Panc1 (cell line): ENCODE measurements at regions not wholly inside any gene's neighbourhood (a gene's known extent, or its start where the extent isn't known, plus 50 kb on each side); places are given as distances from the start of the nearest gene placed in this dataset.

ENCODE experiments used
- ATAC-seq: fragments of 200-7000 bp; cut with Tn5 transposase; 2 replicates; pipeline ENCODE4 v1.9.1; 2020; ENCODE audit warnings: mild to moderate bottlenecking, moderate library complexity
- BruUV-seq: library from RNA; stranded (reverse); fragments of 400-500 nt; replicated peaks from 2 replicates; lab custom pipeline; 2021; lab: Mats Ljungman, UMichigan
- CTCF ChIA-PET: fragments of 300-600 bp; sonication (Branson Sonifier 250); formaldehyde crosslinking; loops from one replicate; lab custom pipeline; 2022; ENCODE audit warnings: antibody characterized with exemption; lab: Charles Lee
- POLR2A ChIA-PET: fragments of 300-600 bp; sonication (Branson Sonifier 250); formaldehyde crosslinking; loops from one replicate; lab custom pipeline; 2022; ENCODE audit warnings: antibody characterized with exemption; lab: Charles Lee
- DNase-seq: peaks from one replicate; pipeline ENCODE4 v3.0.0-alpha.2; 2010; ENCODE audit warnings: low read depth, low spot score
- H3K27ac ChIP-seq: 2 replicates; pipeline ENCODE4 v1.5.1; 2011; ENCODE audit warnings: mild to moderate bottlenecking, low read length, inconsistent platforms
- H3K27me3 ChIP-seq: fragments of 200-500 bp; sonication (Bioruptor generic); 2 replicates; pipeline ENCODE4 v1.6.0; 2014; ENCODE audit warnings: low read length, inconsistent platforms; ENCODE audit not compliant: control insufficient read depth, insufficient read depth
- H3K36me3 ChIP-seq: fragments of 200-500 bp; sonication (Bioruptor generic); 2 replicates; pipeline ENCODE4 v1.5.1; 2014; ENCODE audit warnings: inconsistent platforms, mild to moderate bottlenecking, low read length, moderate library complexity; ENCODE audit not compliant: control insufficient read depth, insufficient read depth
- H3K4me1 ChIP-seq: 2 replicates; pipeline ENCODE4 v1.5.1; 2011; ENCODE audit warnings: inconsistent platforms, mild to moderate bottlenecking, low read length, moderate library complexity; ENCODE audit not compliant: control insufficient read depth, insufficient read depth
- H3K4me3 ChIP-seq, 2 experiments: 2 replicates each; pipeline ENCODE4 v1.5.1; 2011 to 2012; ENCODE audit warnings: low read depth in 2 of 2, low read length in 2 of 2, mild to moderate bottlenecking in 2 of 2, inconsistent platforms in 1 of 2, moderate library complexity in 1 of 2
- H3K9me3 ChIP-seq: fragments of 200-500 bp; sonication (Bioruptor generic); 2 replicates; pipeline ENCODE4 v1.5.1; 2014; ENCODE audit warnings: low read depth, mild to moderate bottlenecking, inconsistent platforms, low read length, moderate library complexity; ENCODE audit not compliant: control insufficient read depth, insufficient read depth
- CTCF ChIP-seq: fragments of 450-650 bp; IDR thresholded peaks from 2 replicates; pipeline ENCODE4 v1.5.1; 2017; ENCODE audit warnings: mild to moderate bottlenecking
- POLR2AphosphoS5 ChIP-seq: IDR thresholded peaks from 2 replicates; pipeline ENCODE4 v1.6.1; 2012; ENCODE audit warnings: mild to moderate bottlenecking, low read depth, low read length, moderate library complexity
- REST ChIP-seq, 2 experiments: IDR thresholded peaks; 2 replicates each; pipeline ENCODE4 v1.6.1; 2011 to 2012; ENCODE audit warnings: low read depth in 2 of 2, control low read depth in 1 of 2, low read length in 1 of 2, mild to moderate bottlenecking in 1 of 2, moderate library complexity in 1 of 2; ENCODE audit not compliant: insufficient read depth in 1 of 2
- SIN3A ChIP-seq: IDR thresholded peaks from 2 replicates; pipeline ENCODE4 v1.6.1; 2012; ENCODE audit warnings: low read depth, mild to moderate bottlenecking, low read length, moderate library complexity, borderline replicate concordance; ENCODE audit not compliant: insufficient read depth
- TCF7L2 ChIP-seq: IDR thresholded peaks from 2 replicates; pipeline ENCODE4 v1.6.1; 2011; ENCODE audit warnings: mild to moderate bottlenecking, low read depth, low read length, inconsistent platforms
- in situ Hi-C: cut with HindIII; loops from 2 replicates; pipeline ENCODE4 v1.10.0; 2016; ENCODE audit warnings: low sequenced_read_pairs, low pct_unique_long_range_greater_than_20kb
- intact Hi-C: fragments of 100-400 bp; cut with micrococcal nuclease; formaldehyde crosslinking; loops from one replicate; pipeline ENCODE4 v1.10.0; 2022; ENCODE audit not compliant: unreplicated experiment

GRCh38 chr18:44195394-44196140, 485.1 kb upstream of the SETBP1 start:
- Histone ChIP-seq H3K27me3 (no peaks in the 10 kb centered on the region), H3K9me3 (no peaks in the 10 kb centered on the region), H3K4me1 (no peaks in the 10 kb centered on the region), H3K27ac (no peak overlapping the region), H3K36me3 (no peaks in the 10 kb centered on the region), H3K4me3 (no peak overlapping the region)
- no TSS peak for BruUV-seq
- TF ChIP-seq TCF7L2 (no peak), REST (IDR thresholded peaks at IDR 0.05; ENCODE audit: insufficient read depth in 1 of 2, low read depth in 2 of 2, low read length in 1 of 2) (no peak), POLR2AphosphoS5 (no peak), SIN3A (no peak)
- DNase-seq: no peak
- no peak for ATAC-seq
- intact Hi-C loops: no loop called here
- POLR2A ChIA-PET: no interaction called here
- in situ Hi-C loops: no loop called here
- CTCF ChIA-PET: no interaction called here

GRCh38 chr18:44197832-44198611, 482.7 kb upstream of the SETBP1 start:
- BruUV-seq: no TSS peak
- H3K36me3 ChIP-seq: no peaks in the 10 kb centered on the region
- in situ Hi-C loops (no loop called here), intact Hi-C loops (no loop called here)
- no peaks in the 10 kb centered on the region for H3K27me3 ChIP-seq
- ATAC-seq (no peak), DNase-seq (no peak)
- no peak for TF ChIP-seq SIN3A
- TF ChIP-seq CTCF: no peak
- TF ChIP-seq TCF7L2: no peak
- no peak for TF ChIP-seq POLR2AphosphoS5
- no peak for TF ChIP-seq REST (IDR thresholded peaks at IDR 0.05; ENCODE audit: insufficient read depth in 1 of 2, low read depth in 2 of 2, low read length in 1 of 2)
- H3K4me3 ChIP-seq: no peak overlapping the region
- POLR2A ChIA-PET: no interaction called here
- CTCF ChIA-PET: no interaction called here
- no peak overlapping the region for H3K27ac ChIP-seq
- no peaks in the 10 kb centered on the region for H3K4me1 ChIP-seq
- H3K9me3 ChIP-seq: no peaks in the 10 kb centered on the region
